DND-41 (cell line): ENCODE measurements at regions not wholly inside any gene's neighbourhood (a gene's known extent, or its start where the extent isn't known, plus 50 kb on each side); places are given as distances from the start of the nearest gene placed in this dataset.

Experiments used
- EZH2 ChIP-seq: IDR thresholded peaks from 3 replicates; pipeline ENCODE4 v1.6.1; 2012; ENCODE audit warnings: borderline replicate concordance, low read depth, mild to moderate bottlenecking, moderate library complexity, low read length, inconsistent platforms; ENCODE audit not compliant: severe bottlenecking
- TF ChIP-seq, protein P1 (sequence below): IDR thresholded peaks from 2 replicates; pipeline ENCODE4 v1.5.1; 2012; ENCODE audit warnings: borderline replicate concordance, low read length, moderate library complexity, mild to moderate bottlenecking; ENCODE audit not compliant: poor library complexity, severe bottlenecking; ENCODE audit errors: extremely low read depth

DNA sequence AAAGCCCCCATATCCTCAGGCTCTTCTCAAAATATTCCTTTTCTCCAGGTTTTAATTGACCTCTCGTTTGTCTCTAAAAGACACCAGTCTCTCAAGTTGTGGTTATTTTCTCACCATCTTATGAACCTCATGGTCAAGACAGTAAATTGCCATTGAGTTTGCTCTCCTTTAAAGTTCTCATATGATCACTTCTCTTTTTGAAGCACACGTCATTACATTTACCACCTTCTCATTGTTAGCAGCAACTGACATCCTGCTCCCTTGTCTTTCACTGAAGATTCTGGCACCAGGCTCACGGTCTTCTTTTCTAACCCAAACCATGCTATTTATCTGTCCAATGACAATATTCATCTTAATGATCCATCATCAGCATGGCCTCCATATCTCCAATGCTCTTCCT, 324.2 kb downstream of the TMA16 start:
- TF ChIP-seq, protein P1, sequence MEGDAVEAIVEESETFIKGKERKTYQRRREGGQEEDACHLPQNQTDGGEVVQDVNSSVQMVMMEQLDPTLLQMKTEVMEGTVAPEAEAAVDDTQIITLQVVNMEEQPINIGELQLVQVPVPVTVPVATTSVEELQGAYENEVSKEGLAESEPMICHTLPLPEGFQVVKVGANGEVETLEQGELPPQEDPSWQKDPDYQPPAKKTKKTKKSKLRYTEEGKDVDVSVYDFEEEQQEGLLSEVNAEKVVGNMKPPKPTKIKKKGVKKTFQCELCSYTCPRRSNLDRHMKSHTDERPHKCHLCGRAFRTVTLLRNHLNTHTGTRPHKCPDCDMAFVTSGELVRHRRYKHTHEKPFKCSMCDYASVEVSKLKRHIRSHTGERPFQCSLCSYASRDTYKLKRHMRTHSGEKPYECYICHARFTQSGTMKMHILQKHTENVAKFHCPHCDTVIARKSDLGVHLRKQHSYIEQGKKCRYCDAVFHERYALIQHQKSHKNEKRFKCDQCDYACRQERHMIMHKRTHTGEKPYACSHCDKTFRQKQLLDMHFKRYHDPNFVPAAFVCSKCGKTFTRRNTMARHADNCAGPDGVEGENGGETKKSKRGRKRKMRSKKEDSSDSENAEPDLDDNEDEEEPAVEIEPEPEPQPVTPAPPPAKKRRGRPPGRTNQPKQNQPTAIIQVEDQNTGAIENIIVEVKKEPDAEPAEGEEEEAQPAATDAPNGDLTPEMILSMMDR = no peak
- no peak for TF ChIP-seq EZH2
